Ectodermal cell (in vitro differentiated cells): ENCODE measurements at regions not wholly inside any gene's neighbourhood (a gene's known extent, or its start where the extent isn't known, plus 50 kb on each side); places are given as distances from the start of the nearest gene placed in this dataset.
"Not testable (repeated sequence)": the region's sequence is repeated elsewhere in the genome, so short reads cannot be mapped to it uniquely, and the experiment has no call there.

Source experiments
- H3K27ac ChIP-seq: 2 replicates; pipeline ENCODE4 v1.7.0; 2013; ENCODE audit warnings: mild to moderate bottlenecking, low read depth, low read length; ENCODE audit not compliant: insufficient read depth, poor library complexity, severe bottlenecking
- H3K27me3 ChIP-seq: 2 replicates; pipeline ENCODE4 v1.7.0; 2013; ENCODE audit warnings: mild to moderate bottlenecking, low read length; ENCODE audit not compliant: insufficient read depth, control insufficient read depth, poor library complexity, severe bottlenecking
- H3K36me3 ChIP-seq: one replicate; pipeline ENCODE4 v1.7.0; 2013; ENCODE audit warnings: low read length; ENCODE audit not compliant: control insufficient read depth, insufficient read depth
- H3K4me1 ChIP-seq: one replicate; pipeline ENCODE4 v1.7.0; 2013; ENCODE audit warnings: low read length; ENCODE audit not compliant: control insufficient read depth, insufficient read depth
- H3K4me3 ChIP-seq: 2 replicates; pipeline ENCODE4 v1.7.0; 2013; ENCODE audit warnings: low read depth, low read length, control low read depth; ENCODE audit not compliant: insufficient read depth
- H3K9me3 ChIP-seq: 2 replicates; pipeline ENCODE4 v1.7.0; 2013; ENCODE audit warnings: mild to moderate bottlenecking, low read length, moderate library complexity; ENCODE audit not compliant: control insufficient read depth
- WGBS, 2 experiments: methylation state at CpG; one replicate each; pipeline ENCODE4 v1.1.7; 2013; ENCODE audit warnings: missing lambda C conversion rate in 2 of 2; 5-methylcytosine and 5-hydroxymethylcytosine counted together

GRCh38 chr9:22645893-22646292 is 199.3 kb downstream of the DMRTA1 start:
- Histone ChIP-seq H3K9me3 (no peaks in the 10 kb centered on the region), H3K36me3 (no peaks in the 10 kb centered on the region), H3K27me3 (no peaks in the 10 kb centered on the region), H3K27ac (no peak overlapping the region), H3K4me3 (no peak overlapping the region), H3K4me1 (no peaks in the 10 kb centered on the region)
- 89 to 94% methylated on average over 2 of the region's 2 CpGs for WGBS, 2 experiments

GRCh38 chr9:22649384-22649783 is 202.8 kb downstream of the DMRTA1 start:
- Histone ChIP-seq H3K27ac (no peak overlapping the region), H3K27me3 (no peaks in the 10 kb centered on the region), H3K36me3 (no peaks in the 10 kb centered on the region), H3K4me1 (no peaks in the 10 kb centered on the region), H3K4me3 (no peak overlapping the region), H3K9me3 (no peaks in the 10 kb centered on the region)
- WGBS, 2 experiments, result 82 to 87% methylated on average over 2 of the region's 2 CpGs

GRCh38 chr9:22650145-22650544 is 203.5 kb downstream of the DMRTA1 start:
- no peaks in the 10 kb centered on the region for H3K36me3 ChIP-seq
- H3K9me3 ChIP-seq, result no peaks in the 10 kb centered on the region
- no peak overlapping the region for H3K27ac ChIP-seq
- H3K4me3 ChIP-seq, result no peak overlapping the region
- H3K27me3 ChIP-seq, result no peaks in the 10 kb centered on the region
- WGBS, 2 experiments, result 92 to 94% methylated on average over 2 to 3 of the region's 3 CpGs
- H3K4me1 ChIP-seq, result no peaks in the 10 kb centered on the region

DNA sequence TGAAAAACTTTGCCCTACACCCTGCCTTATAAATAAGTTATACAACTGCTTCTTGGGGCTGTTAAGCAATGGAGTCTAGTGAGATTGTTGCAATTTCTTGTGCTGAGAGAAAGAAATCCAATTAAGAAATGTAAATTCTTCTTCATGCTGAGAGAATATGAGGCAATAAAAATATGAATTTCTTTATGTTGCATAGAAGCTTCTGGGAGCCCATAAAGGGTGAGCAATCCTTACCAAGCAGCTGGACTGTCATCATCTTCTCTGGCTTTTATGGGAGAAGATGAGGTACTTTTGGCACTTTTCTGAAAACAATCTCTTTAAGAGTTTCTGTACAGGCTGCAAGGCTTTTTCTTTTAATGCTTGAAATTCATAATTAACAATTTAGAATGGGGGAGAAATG is 204.3 kb downstream of the DMRTA1 start:
- Histone ChIP-seq H3K4me1 (no peaks in the 10 kb centered on the region), H3K27me3 (no peaks in the 10 kb centered on the region), H3K9me3 (no peaks in the 10 kb centered on the region), H3K4me3 (no peak overlapping the region), H3K27ac (no peak overlapping the region), H3K36me3 (no peaks in the 10 kb centered on the region)

DNA sequence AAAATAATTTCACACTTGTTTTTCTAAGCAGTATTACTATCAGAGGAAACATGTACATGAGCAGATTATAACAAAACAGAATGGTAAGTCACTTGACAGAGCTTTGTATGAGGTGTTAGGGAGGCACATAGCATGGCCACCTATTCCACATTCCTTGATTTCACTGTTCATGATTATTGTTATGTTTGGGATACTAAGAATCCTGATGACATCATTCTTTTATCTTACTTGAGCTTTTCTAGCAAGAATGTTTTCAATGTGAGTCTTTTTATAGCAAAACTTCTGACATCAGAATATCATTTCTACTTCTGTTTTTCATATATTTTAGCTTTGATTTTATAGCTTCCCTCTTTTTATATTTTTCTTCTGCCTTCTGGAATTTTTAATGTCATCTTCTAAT is 208.2 kb downstream of the DMRTA1 start:
- H3K4me1 ChIP-seq, result no peaks in the 10 kb centered on the region
- H3K27me3 ChIP-seq, result no peaks in the 10 kb centered on the region
- no peak overlapping the region for H3K27ac ChIP-seq
- no peaks in the 10 kb centered on the region for H3K9me3 ChIP-seq
- no peak overlapping the region for H3K4me3 ChIP-seq
- H3K36me3 ChIP-seq, result no peaks in the 10 kb centered on the region

- Histone ChIP-seq H3K27me3 (no peaks in the 10 kb centered on the region), H3K36me3 (no peaks in the 10 kb centered on the region), H3K4me1 (no peaks in the 10 kb centered on the region), H3K9me3 (no peaks in the 10 kb centered on the region), H3K27ac (no peak overlapping the region), H3K4me3 (no peak overlapping the region)
- WGBS, 2 experiments, result 100% methylated on average over 1 of the region's 1 CpG; no CpG with 5 or more reads in 1 of the 2 experiments
These were observed 211.1 kb downstream of the DMRTA1 start for GRCh38 chr9:22657713-22658112.

DNA sequence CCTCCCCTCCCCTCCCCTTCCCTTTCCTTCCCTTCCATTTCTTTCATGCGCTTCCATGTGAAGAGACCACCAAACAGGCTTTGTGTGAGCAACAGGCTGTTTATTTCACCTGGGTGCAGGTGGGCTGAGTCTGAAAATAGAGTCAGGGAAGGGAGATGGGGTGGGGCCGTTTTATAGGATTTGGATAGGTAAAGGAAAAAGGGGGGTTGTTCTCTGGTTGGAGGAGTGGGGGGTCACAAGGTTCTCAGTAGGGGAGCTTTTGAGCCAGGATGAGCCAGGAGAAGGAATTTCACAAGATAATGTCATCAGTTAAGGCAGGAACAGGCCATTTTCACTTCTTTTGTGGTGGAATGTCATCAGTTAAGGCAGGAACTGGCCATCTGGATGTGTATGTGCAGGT is 211.9 kb downstream of the DMRTA1 start:
- WGBS, 2 experiments, result 71 to 72% methylated on average over 1 to 2 of the region's 2 CpGs
- not testable (repeated sequence) for H3K4me3 ChIP-seq, H3K9me3 ChIP-seq, H3K27ac ChIP-seq, H3K27me3 ChIP-seq, H3K36me3 ChIP-seq, H3K4me1 ChIP-seq

- H3K27ac ChIP-seq, result no peak overlapping the region
- WGBS, 2 experiments, result 96 to 97% methylated on average over 3 of the region's 3 CpGs
- no peaks in the 10 kb centered on the region for H3K4me1 ChIP-seq
- H3K27me3 ChIP-seq, result no peaks in the 10 kb centered on the region
- H3K4me3 ChIP-seq, result no peak overlapping the region
- H3K9me3 ChIP-seq, result no peaks in the 10 kb centered on the region
- no peaks in the 10 kb centered on the region for H3K36me3 ChIP-seq
These were observed 235.9 kb downstream of the DMRTA1 start for GRCh38 chr9:22682536-22682935.

DNA sequence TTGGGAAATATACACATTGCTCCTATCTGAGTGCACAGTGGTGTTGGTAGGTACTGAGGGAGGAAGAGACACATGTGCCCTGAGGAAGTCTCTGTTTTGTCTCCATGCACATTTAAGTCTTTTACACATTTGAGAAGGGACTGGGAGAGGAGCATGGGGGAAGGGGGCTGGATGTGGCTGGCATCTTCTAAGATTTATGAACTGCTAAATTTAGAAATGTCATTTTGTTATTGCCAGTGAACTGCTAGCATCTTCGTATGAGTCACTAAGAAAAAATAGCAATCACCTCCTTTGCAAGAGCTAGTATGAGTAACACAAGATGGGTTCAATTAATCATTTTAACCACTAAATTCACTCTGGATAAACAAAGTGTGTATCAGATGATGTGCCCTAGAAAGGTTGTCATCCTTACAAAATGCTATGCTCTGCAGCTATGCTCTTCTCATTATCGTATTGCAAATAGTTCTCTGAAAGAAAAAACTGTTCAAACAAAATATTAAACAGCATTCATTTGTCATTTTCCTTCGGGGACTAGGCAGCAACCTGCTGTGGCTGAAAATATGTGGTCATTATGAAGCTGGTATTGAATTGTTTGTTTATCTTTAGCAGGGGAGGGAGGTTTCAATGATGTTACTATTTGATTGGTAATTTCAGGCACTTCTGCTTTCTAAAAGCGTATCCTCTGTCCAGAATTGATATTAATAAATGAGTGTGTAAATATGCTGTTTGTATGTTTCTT is 236.5 kb downstream of the DMRTA1 start:
- Histone ChIP-seq H3K4me1 (no peaks in the 10 kb centered on the region), H3K9me3 (no peaks in the 10 kb centered on the region), H3K27me3 (no peaks in the 10 kb centered on the region), H3K4me3 (no peak overlapping the region), H3K27ac (no peak overlapping the region), H3K36me3 (no peaks in the 10 kb centered on the region)
- WGBS, 2 experiments, result 83 to 90% methylated on average over 4 of the region's 4 CpGs

- no peak overlapping the region for H3K27ac ChIP-seq
These were observed 237.1 kb downstream of the DMRTA1 start for GRCh38 chr9:22683700-22684075.

DNA sequence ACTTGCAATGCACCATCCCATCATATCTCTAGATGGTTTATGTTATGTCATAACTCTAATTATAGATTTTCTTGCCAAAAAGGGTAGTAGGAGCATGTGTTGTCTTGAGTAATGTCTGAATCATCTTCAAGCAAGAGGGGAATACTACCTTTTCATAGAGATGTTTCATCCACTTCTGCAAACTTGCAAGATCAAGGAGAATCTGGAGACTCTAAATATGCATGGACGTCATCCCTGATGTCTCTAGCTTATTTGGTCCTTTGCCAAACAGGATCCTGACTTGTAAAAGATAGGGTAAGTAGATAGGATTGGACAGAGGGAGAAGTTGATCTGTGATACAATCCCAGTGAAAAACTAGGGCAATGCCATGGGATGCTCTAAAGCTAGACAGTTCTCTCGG is 246.5 kb downstream of the DMRTA1 start:
- Histone ChIP-seq H3K9me3 (no peaks in the 10 kb centered on the region), H3K4me1 (no peaks in the 10 kb centered on the region), H3K27ac (no peak overlapping the region), H3K27me3 (no peaks in the 10 kb centered on the region), H3K4me3 (no peak overlapping the region), H3K36me3 (no peaks in the 10 kb centered on the region)
- 94 to 95% methylated on average over 2 of the region's 2 CpGs for WGBS, 2 experiments

More at GRCh38 chr9:22683700-22684075, 237.1 kb downstream of the DMRTA1 start:
- H3K4me1 ChIP-seq, result no peaks in the 10 kb centered on the region
- H3K36me3 ChIP-seq, result no peaks in the 10 kb centered on the region
- H3K4me3 ChIP-seq, result no peak overlapping the region
- no peaks in the 10 kb centered on the region for H3K27me3 ChIP-seq
- no peaks in the 10 kb centered on the region for H3K9me3 ChIP-seq
- WGBS, 2 experiments, result 64 to 73% methylated on average over 2 of the region's 2 CpGs
